Endothelial cell of umbilical vein (primary cell): ENCODE measurements at regions not wholly inside any gene's neighbourhood (a gene's known extent, or its start where the extent isn't known, plus 50 kb on each side); places are given as distances from the start of the nearest gene placed in this dataset.

Source experiments
- BruUV-seq: library from RNA; stranded (reverse); fragments of 400-500 nt; replicated peaks from 2 replicates; lab custom pipeline; 2021; lab: Mats Ljungman, UMichigan
- CTCF ChIA-PET: fragments of 300-600, 350-600 bp; sonication (Branson Sonifier 250); formaldehyde crosslinking; loops from one replicate; lab custom pipeline; 2021; ENCODE audit warnings: antibody characterized with exemption, inconsistent platforms; lab: Charles Lee
- POLR2A ChIA-PET: fragments of 300-600, 350-600 bp; sonication (Branson Sonifier 250); formaldehyde crosslinking; loops from one replicate; lab custom pipeline; 2021; ENCODE audit warnings: antibody characterized with exemption, inconsistent platforms; lab: Charles Lee
- DNase-seq: peaks from one replicate; pipeline ENCODE4 v3.0.0-alpha.2; 2011; ENCODE audit warnings: low read depth, low spot score
- FAIRE-seq: peaks from 2 replicates; lab custom pipeline; 2011; peaks lifted over from hg19 to GRCh38; lab: Jason Lieb, UNC
- H2AFZ ChIP-seq: 2 replicates; pipeline ENCODE4 v1.6.0; 2012; ENCODE audit warnings: low read depth, low read length, control low read depth, inconsistent platforms
- H3K27ac ChIP-seq: 2 replicates; pipeline ENCODE4 v1.5.1; 2011; ENCODE audit warnings: low read depth, mild to moderate bottlenecking, control low read depth, low read length, moderate library complexity; ENCODE audit not compliant: insufficient read depth
- H3K27me3 ChIP-seq, 2 experiments: 2 replicates each; pipeline versions ENCODE4 v1.6.0 to v1.6.1; 2011; ENCODE audit warnings: low read length in 2 of 2, mixed read lengths in 1 of 2; ENCODE audit not compliant: control insufficient read depth in 2 of 2, insufficient read depth in 2 of 2
- H3K36me3 ChIP-seq, 2 experiments: 2 replicates in 1 of 2; 3 replicates in 1 of 2; pipeline ENCODE4 v1.5.1; 2011; ENCODE audit warnings: low read length in 2 of 2, mild to moderate bottlenecking in 1 of 2, moderate library complexity in 1 of 2; ENCODE audit not compliant: control insufficient read depth in 2 of 2, insufficient read depth in 2 of 2; ENCODE audit errors: extremely low read depth in 1 of 2
- H3K4me1 ChIP-seq: 3 replicates; pipeline ENCODE4 v1.5.1; 2011; ENCODE audit warnings: mild to moderate bottlenecking, low read length; ENCODE audit not compliant: control insufficient read depth, insufficient read depth; ENCODE audit errors: extremely low read depth
- H3K4me2 ChIP-seq: 2 replicates; pipeline ENCODE4 v1.6.1; 2011; ENCODE audit warnings: low read length, control low read depth, mixed read lengths; ENCODE audit not compliant: insufficient read depth
- H3K4me3 ChIP-seq, 3 experiments: fragments of 200-600 bp in 1 of 3; sonication (generic), shearing (Covaris generic) in 1 of 3; replicated peaks in 1 of 3; 2 replicates each; pipeline ENCODE4 v1.5.1; 2011 to 2016; ENCODE audit warnings: control low read depth in 3 of 3, low read length in 3 of 3, mild to moderate bottlenecking in 2 of 3, inconsistent platforms in 1 of 3, low read depth in 1 of 3, moderate library complexity in 1 of 3; ENCODE audit not compliant: insufficient read depth in 1 of 3
- H3K79me2 ChIP-seq: 2 replicates; pipeline ENCODE4 v1.6.0; 2012; ENCODE audit warnings: low read length, inconsistent platforms; ENCODE audit not compliant: control insufficient read depth, insufficient read depth
- H3K9ac ChIP-seq: replicated peaks from 2 replicates; pipeline ENCODE3; 2011; ENCODE audit warnings: low read length, control low read depth; ENCODE audit not compliant: insufficient read depth; ENCODE audit errors: extremely low read depth
- H3K9me1 ChIP-seq: replicated peaks from 3 replicates; pipeline ENCODE4 v1.6.0; 2011; ENCODE audit warnings: mild to moderate bottlenecking, low read length; ENCODE audit not compliant: control insufficient read depth, insufficient read depth; ENCODE audit errors: extremely low read depth
- H3K9me3 ChIP-seq: replicated peaks from 2 replicates; pipeline ENCODE4 v1.5.1; 2012; ENCODE audit warnings: low read length, inconsistent platforms; ENCODE audit not compliant: control insufficient read depth, insufficient read depth
- H4K20me1 ChIP-seq: replicated peaks from 2 replicates; pipeline ENCODE3; 2011; ENCODE audit warnings: mild to moderate bottlenecking, low read length; ENCODE audit not compliant: control insufficient read depth, insufficient read depth; ENCODE audit errors: extremely low read depth
- CTCF ChIP-seq, 2 donors: IDR thresholded peaks; 1 replicate in 1 of 2; 2 replicates in 1 of 2; pipeline ENCODE4 v1.5.1; 2011; ENCODE audit warnings: low read length in 2 of 2, mild to moderate bottlenecking in 2 of 2, moderate library complexity in 2 of 2, control low read depth in 1 of 2, inconsistent platforms in 1 of 2, low read depth in 1 of 2; ENCODE audit not compliant: insufficient read depth in 1 of 2; ENCODE audit errors: extremely low read depth in 1 of 2
- EZH2 ChIP-seq: IDR thresholded peaks from 2 replicates; pipeline ENCODE4 v1.6.1; 2012; ENCODE audit warnings: borderline replicate concordance, low read depth, mild to moderate bottlenecking, moderate library complexity, low read length, inconsistent platforms; ENCODE audit not compliant: severe bottlenecking
- FOS ChIP-seq: IDR thresholded peaks from 2 replicates; pipeline ENCODE4 v1.6.1; 2011; ENCODE audit warnings: mild to moderate bottlenecking, low read length, moderate library complexity, borderline replicate concordance; ENCODE audit not compliant: insufficient read depth
- dilution Hi-C: fragments of 300-500 bp; cut with MboI; formaldehyde crosslinking; loops from one replicate; pipeline ENCODE4 v1.15.0; 2019; ENCODE audit warnings: low sequenced_read_pairs; ENCODE audit not compliant: extremely low pct_ligation_motif_present
- intact Hi-C: fragments of 100-400 bp; cut with micrococcal nuclease; formaldehyde crosslinking; loops from one replicate; pipeline ENCODE4 v1.10.0; 2022

- DNase-seq (no peak), FAIRE-seq (no peak)
- Histone ChIP-seq H3K27ac (no peak overlapping the region), H3K4me3 (no peak overlapping the region), H2AFZ (no peak overlapping the region), H3K79me2 (no peaks in the 10 kb centered on the region), H3K9me3 (no peaks in the 10 kb centered on the region), H3K4me2 (no peak overlapping the region), H3K4me1 (no peaks in the 10 kb centered on the region), H3K9ac (no peak overlapping the region), H3K27me3 (peaks cover 0 to 4% of the 10 kb centered on the region in 2 experiments), H4K20me1 (no peaks in the 10 kb centered on the region), H3K9me1 (no peaks in the 10 kb centered on the region), H3K36me3 (no peaks in the 10 kb centered on the region)
- ChIA-PET POLR2A (no interaction called here), CTCF (interaction anchor here (1.3 to 10.1 kb wide), 3 partner anchors 206 to 309 kb away, joined by 3 to 162 read pairs (median 46); partner anchors contain the start of gene SRP19)
- dilution Hi-C loops (no loop called here), intact Hi-C loops (loop anchor here (10.0 kb wide), 1 partner anchor 142 kb away; no protein-coding TSS in a partner anchor)
- BruUV-seq = no TSS peak
- no peak for TF ChIP-seq CTCF (IDR thresholded peaks at IDR 0.05; ENCODE audit: extremely low read depth in 1 of 2, insufficient read depth in 1 of 2, low read depth in 1 of 2, low read length in 2 of 2)
- no peak for TF ChIP-seq EZH2
- TF ChIP-seq FOS = no peak
These were observed 133.7 kb upstream of the EPB41L4A start for GRCh38 chr5:112552791-112553190.
